Ammon's horn (tissue), 1 donor: ENCODE measurements at regions not wholly inside any gene's neighbourhood (a gene's known extent, or its start where the extent isn't known, plus 50 kb on each side); places are given as distances from the start of the nearest gene placed in this dataset.
A peak's percentile ranks its signal among the peaks of the same experiment; 100 is the strongest.
"Not testable (repeated sequence)": the region's sequence is repeated elsewhere in the genome, so short reads cannot be mapped to it uniquely, and the experiment has no call there.

ENCODE experiments used
- DNase-seq: peaks from one replicate; pipeline ENCODE4 v3.0.0-alpha.2; 2016; ENCODE audit warnings: low spot score

GRCh38 chr22:22120160-22120559, 124.4 kb upstream of the VPREB1 start:
- DNase-seq, result no peak

- no peak for DNase-seq
Observed at GRCh38 chr22:22118987-22119386, 125.6 kb upstream of the VPREB1 start.

GRCh38 chr22:22117864-22118544, 126.6 kb upstream of the VPREB1 start:
- not testable (repeated sequence) for DNase-seq

GRCh38 chr22:22116997-22117770, 127.4 kb upstream of the VPREB1 start:
- DNase-seq, result not testable (repeated sequence)

- no peak for DNase-seq
Observed at GRCh38 chr22:22113701-22114100, 130.9 kb upstream of the VPREB1 start.

- no peak for DNase-seq
Observed at GRCh38 chr22:22112533-22113294, 130.1 kb upstream of the TOP3B start.

- no peak for DNase-seq
Observed at GRCh38 chr22:22111983-22112382, 129.4 kb upstream of the TOP3B start.

- DNase-seq, result no peak
Observed at GRCh38 chr22:22111267-22111751, 128.7 kb upstream of the TOP3B start.

- DNase-seq, result peak; percentile 75
Observed at GRCh38 chr22:22110548-22111266, 128.1 kb upstream of the TOP3B start.

- no peak for DNase-seq
Observed at GRCh38 chr22:22109693-22110466, 127.3 kb upstream of the TOP3B start.

- DNase-seq, result no peak
Observed at GRCh38 chr22:22106855-22107254, 124.3 kb upstream of the TOP3B start.

GRCh38 chr22:22105364-22105763, 122.8 kb upstream of the TOP3B start:
- DNase-seq, result no peak

- no peak for DNase-seq
Observed at GRCh38 chr22:22103078-22103875, 120.7 kb upstream of the TOP3B start.

GRCh38 chr22:22099833-22100812, 117.5 kb upstream of the TOP3B start:
- no peak for DNase-seq

- DNase-seq, result no peak
Observed at GRCh38 chr22:22099194-22099486, 116.6 kb upstream of the TOP3B start.

- no peak for DNase-seq
Observed at GRCh38 chr22:22098457-22099193, 116.0 kb upstream of the TOP3B start.

GRCh38 chr22:22097727-22098228, 115.2 kb upstream of the TOP3B start:
- DNase-seq, result no peak

- no peak for DNase-seq
Observed at GRCh38 chr22:22094921-22095320, 112.3 kb upstream of the TOP3B start.
